Posterior vena cava (tissue), 2 donors: ENCODE measurements at regions not wholly inside any gene's neighbourhood (a gene's known extent, or its start where the extent isn't known, plus 50 kb on each side); places are given as distances from the start of the nearest gene placed in this dataset.
"Not testable (repeated sequence)": the region's sequence is repeated elsewhere in the genome, so short reads cannot be mapped to it uniquely, and the experiment has no call there.

Source experiments
- DNase-seq: peaks from one replicate; pipeline ENCODE4 v3.0.0-alpha.2; 2020; ENCODE audit warnings: low spot score
- intact Hi-C, 2 donors: fragments of 100-400 bp; cut with DNase I; formaldehyde crosslinking; loops; one replicate each; pipeline versions ENCODE4 v1.14.1 to v1.14.2; 2022 to 2023
- donor health status: DM: yes; HTN: yes; CAD: no.
- donor health status: DM: yes; HTN: yes; CAD: no.

- no peak for DNase-seq
- intact Hi-C loops: no loop called here
These were observed 101.7 kb upstream of the ARG1 start for GRCh38 chr6:131471331-131471730.

DNA sequence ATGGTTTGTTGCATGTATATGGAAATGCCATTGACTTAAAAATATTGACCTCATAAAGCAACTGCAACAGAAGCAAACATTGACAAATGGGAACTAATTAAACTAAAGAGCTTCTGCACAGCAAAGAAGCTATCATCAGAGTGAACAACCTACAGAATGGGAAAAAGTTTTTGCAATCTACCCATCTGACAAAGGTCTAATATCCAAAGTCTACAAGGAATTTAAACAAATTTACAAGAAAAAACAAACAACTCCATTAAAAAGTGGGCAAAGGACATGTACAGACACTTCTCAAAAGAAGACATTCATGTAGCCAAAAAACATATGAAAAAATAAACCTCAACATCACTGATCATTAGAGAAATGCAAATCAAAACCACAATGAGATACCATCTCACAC is 99.7 kb upstream of the ARG1 start:
- intact Hi-C loops: not testable (repeated sequence)

DNA sequence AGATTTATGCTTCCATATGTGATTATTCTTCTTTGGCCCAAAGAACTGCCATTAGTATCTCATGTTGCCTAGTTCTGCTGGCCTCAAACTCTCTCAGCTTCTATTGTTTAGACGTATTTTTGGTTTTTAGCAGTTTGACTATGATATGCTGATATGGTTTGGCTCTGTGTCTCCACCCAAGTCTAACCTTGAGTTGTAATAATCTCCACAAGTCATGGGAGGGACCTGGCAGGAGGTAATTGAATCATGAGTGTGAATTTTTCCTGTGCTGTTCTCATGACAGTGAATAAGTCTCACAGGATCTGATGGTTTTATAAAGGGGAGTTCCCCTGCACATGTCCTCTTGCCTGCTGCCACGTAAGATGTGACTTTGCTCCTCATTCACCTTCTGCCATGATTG is 96.7 kb upstream of the ARG1 start:
- intact Hi-C loops: no loop called here
- no peak for DNase-seq

More for the DNA sequence above, 99.7 kb upstream of the ARG1 start:
- DNase-seq: not testable (repeated sequence)

GRCh38 chr6:131478740-131479211 is 94.2 kb upstream of the ARG1 start:
- intact Hi-C loops, DNase-seq: not testable (repeated sequence)

- no peak for DNase-seq
- intact Hi-C loops: no loop called here
These were observed 86.4 kb upstream of the ARG1 start for GRCh38 chr6:131486608-131487007.

- DNase-seq: no peak
- intact Hi-C loops: no loop called here
These were observed 84.2 kb upstream of the ARG1 start for GRCh38 chr6:131488780-131489179.

DNA sequence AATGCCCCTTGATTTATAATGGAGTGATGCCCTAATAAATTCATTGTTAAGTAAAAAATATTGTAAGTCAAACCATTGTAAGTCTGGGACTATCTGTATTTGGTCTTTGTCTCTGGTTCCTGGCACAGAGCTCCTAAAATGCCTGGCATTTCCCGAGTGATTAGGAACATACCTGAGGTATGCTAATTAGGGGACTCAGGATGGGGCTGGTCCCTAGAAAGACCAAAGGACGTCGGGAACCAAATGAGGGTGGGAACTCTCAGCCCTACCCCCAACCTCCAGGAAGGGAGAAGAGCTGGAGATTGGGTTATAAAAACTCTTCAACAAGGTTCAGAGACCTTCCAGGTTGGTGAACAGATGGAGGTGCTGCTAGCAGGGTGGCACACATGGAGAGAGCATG is 82.6 kb upstream of the ARG1 start:
- DNase-seq: no peak
- intact Hi-C loops: no loop called here

GRCh38 chr6:131492932-131493573 is 80.0 kb upstream of the ARG1 start:
- intact Hi-C loops: no loop called here

DNA sequence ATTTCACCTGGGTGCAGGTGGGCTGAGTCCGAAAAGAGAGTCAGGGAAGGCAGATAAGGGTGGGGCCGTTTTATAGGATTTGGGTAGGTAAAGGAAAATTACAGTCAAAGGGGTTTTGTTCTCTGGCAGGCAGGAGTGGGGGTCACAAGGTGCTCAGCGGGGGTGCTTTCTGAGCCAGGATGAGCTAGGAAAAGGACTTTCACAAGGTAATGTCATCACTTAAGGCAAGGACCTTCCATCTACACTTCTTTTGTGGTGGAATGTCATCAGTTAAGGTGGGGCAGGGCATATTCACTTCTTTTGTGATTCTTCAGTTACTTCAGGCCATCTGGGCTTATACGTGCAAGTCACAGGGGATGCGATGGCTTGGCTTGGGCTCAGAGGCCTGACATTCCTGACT is 68.6 kb upstream of the ARG1 start:
- DNase-seq, intact Hi-C loops: not testable (repeated sequence)

More at GRCh38 chr6:131492932-131493573, 80.0 kb upstream of the ARG1 start:
- DNase-seq: no peak

GRCh38 chr6:131510094-131510493 is 62.9 kb upstream of the ARG1 start:
- intact Hi-C loops: no loop called here
- DNase-seq: no peak

DNA sequence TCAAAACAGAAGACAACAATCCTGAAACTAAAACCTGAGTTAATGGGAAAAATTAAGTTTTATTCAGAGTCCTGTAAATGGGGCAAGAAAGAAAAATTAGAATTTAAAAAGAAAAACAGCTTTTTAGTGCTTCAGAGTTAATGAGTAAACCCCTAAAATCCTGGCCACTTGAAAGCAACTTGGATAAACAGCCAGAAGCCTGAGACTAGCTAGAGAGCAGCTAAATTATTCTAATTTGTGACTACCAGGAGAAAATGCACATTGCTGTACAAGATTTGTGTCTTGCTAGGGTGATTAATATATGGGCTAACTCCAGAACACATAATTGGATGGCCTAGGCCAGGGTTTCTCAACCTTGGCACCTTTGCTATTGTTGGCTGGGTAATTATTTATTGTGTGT is 62.4 kb upstream of the ARG1 start:
- intact Hi-C loops: no loop called here
- no peak for DNase-seq

- no peak for DNase-seq
- intact Hi-C loops: no loop called here
These were observed 53.2 kb upstream of the ARG1 start for GRCh38 chr6:131519670-131520436.
